LNCaP clone FGC (cell line): ENCODE measurements at regions not wholly inside any gene's neighbourhood (a gene's known extent, or its start where the extent isn't known, plus 50 kb on each side); places are given as distances from the start of the nearest gene placed in this dataset.

Experiments used
- DNase-seq: peaks from one replicate; pipeline ENCODE4 v3.0.0-alpha.2; 2011; ENCODE audit warnings: low read depth
- H3K4me3 ChIP-seq: 2 replicates; pipeline ENCODE4 v1.5.1; 2011; ENCODE audit warnings: mild to moderate bottlenecking, low read depth, low read length, control low read depth
- CTCF ChIP-seq: IDR thresholded peaks from 2 replicates; pipeline ENCODE4 v1.5.1; 2012; ENCODE audit warnings: mild to moderate bottlenecking; ENCODE audit not compliant: control insufficient read depth, insufficient read depth; ENCODE audit errors: extremely low read depth

- TF ChIP-seq CTCF = no peak
- DNase-seq = no peak
- H3K4me3 ChIP-seq = no peak overlapping the region
These were observed 102.2 kb downstream of the NCR2 start for GRCh38 chr6:41437604-41438003.

GRCh38 chr6:41438746-41439145, 103.3 kb downstream of the NCR2 start:
- H3K4me3 ChIP-seq = no peak overlapping the region
- TF ChIP-seq CTCF = no peak
- DNase-seq = no peak

GRCh38 chr6:41439524-41440418, 104.4 kb downstream of the NCR2 start:
- no peak for TF ChIP-seq CTCF
- no peak for DNase-seq
- no peak overlapping the region for H3K4me3 ChIP-seq

GRCh38 chr6:41440958-41441357, 105.2 kb upstream of the FOXP4 start:
- no peak overlapping the region for H3K4me3 ChIP-seq
- TF ChIP-seq CTCF = no peak

GRCh38 chr6:41441598-41442351, 104.4 kb upstream of the FOXP4 start:
- DNase-seq = no peak
- no peak overlapping the region for H3K4me3 ChIP-seq
- TF ChIP-seq CTCF = no peak

More at GRCh38 chr6:41440958-41441357, 105.2 kb upstream of the FOXP4 start:
- no peak for DNase-seq

GRCh38 chr6:41442352-41442672, 103.9 kb upstream of the FOXP4 start:
- TF ChIP-seq CTCF = no peak
- no peak for DNase-seq
- H3K4me3 ChIP-seq = no peak overlapping the region
